IPS-NIHi7 (cell line): ENCODE measurements at regions not wholly inside any gene's neighbourhood (a gene's known extent, or its start where the extent isn't known, plus 50 kb on each side); places are given as distances from the start of the nearest gene placed in this dataset.

Experiments
- DNase-seq: peaks from one replicate; pipeline ENCODE4 v3.0.0; 2012; ENCODE audit warnings: mixed read lengths; ENCODE audit errors: extremely low spot score

- DNase-seq = no peak
These were observed 122.6 kb downstream of the P2RY1 start for GRCh38 chr3:152957491-152957890.

- no peak for DNase-seq
These were observed 124.4 kb downstream of the P2RY1 start for GRCh38 chr3:152959307-152959706.

GRCh38 chr3:152960684-152961083 lies 125.8 kb downstream of the P2RY1 start:
- no peak for DNase-seq

GRCh38 chr3:152961323-152961722 lies 126.4 kb downstream of the P2RY1 start:
- DNase-seq = peak; percentile 28

GRCh38 chr3:152964911-152965609 lies 130.1 kb downstream of the P2RY1 start:
- no peak for DNase-seq

- DNase-seq = no peak
These were observed 133.6 kb downstream of the P2RY1 start for GRCh38 chr3:152968388-152969024.

GRCh38 chr3:152969557-152970300 lies 134.8 kb downstream of the P2RY1 start:
- DNase-seq = no peak

GRCh38 chr3:152970851-152971250 lies 135.9 kb downstream of the P2RY1 start:
- DNase-seq = no peak

- no peak for DNase-seq
These were observed 136.9 kb downstream of the P2RY1 start for GRCh38 chr3:152971880-152972279.

GRCh38 chr3:152973575-152973974 lies 138.6 kb downstream of the P2RY1 start:
- DNase-seq = no peak

GRCh38 chr3:152976239-152976638 lies 141.3 kb downstream of the P2RY1 start:
- no peak for DNase-seq

- DNase-seq = no peak
These were observed 142.4 kb downstream of the P2RY1 start for GRCh38 chr3:152977366-152977765.

- no peak for DNase-seq
These were observed 143.2 kb downstream of the P2RY1 start for GRCh38 chr3:152978152-152978551.

- DNase-seq = no peak
These were observed 162.6 kb downstream of the P2RY1 start for GRCh38 chr3:152997526-152997925.

- DNase-seq = no peak
These were observed 163.4 kb upstream of the RAP2B start for GRCh38 chr3:152998591-152998990.

- no peak for DNase-seq
These were observed 161.7 kb upstream of the RAP2B start for GRCh38 chr3:153000325-153000724.

GRCh38 chr3:153001210-153002078 lies 160.6 kb upstream of the RAP2B start:
- DNase-seq = no peak

GRCh38 chr3:153003441-153003840 lies 158.6 kb upstream of the RAP2B start:
- DNase-seq = no peak

- no peak for DNase-seq
These were observed 158.2 kb upstream of the RAP2B start for GRCh38 chr3:153003862-153004261.

- DNase-seq = no peak
These were observed 153.8 kb upstream of the RAP2B start for GRCh38 chr3:153008226-153008625.

GRCh38 chr3:153023896-153024295 lies 138.1 kb upstream of the RAP2B start:
- no peak for DNase-seq

- DNase-seq = peak; percentile 22
These were observed 136.0 kb upstream of the RAP2B start for GRCh38 chr3:153026026-153026425.
